ENCODE measurements at regions not wholly inside any gene's neighbourhood (a gene's known extent, or its start where the extent isn't known, plus 50 kb on each side); places are given as distances from the start of the nearest gene placed in this dataset.

DNA sequence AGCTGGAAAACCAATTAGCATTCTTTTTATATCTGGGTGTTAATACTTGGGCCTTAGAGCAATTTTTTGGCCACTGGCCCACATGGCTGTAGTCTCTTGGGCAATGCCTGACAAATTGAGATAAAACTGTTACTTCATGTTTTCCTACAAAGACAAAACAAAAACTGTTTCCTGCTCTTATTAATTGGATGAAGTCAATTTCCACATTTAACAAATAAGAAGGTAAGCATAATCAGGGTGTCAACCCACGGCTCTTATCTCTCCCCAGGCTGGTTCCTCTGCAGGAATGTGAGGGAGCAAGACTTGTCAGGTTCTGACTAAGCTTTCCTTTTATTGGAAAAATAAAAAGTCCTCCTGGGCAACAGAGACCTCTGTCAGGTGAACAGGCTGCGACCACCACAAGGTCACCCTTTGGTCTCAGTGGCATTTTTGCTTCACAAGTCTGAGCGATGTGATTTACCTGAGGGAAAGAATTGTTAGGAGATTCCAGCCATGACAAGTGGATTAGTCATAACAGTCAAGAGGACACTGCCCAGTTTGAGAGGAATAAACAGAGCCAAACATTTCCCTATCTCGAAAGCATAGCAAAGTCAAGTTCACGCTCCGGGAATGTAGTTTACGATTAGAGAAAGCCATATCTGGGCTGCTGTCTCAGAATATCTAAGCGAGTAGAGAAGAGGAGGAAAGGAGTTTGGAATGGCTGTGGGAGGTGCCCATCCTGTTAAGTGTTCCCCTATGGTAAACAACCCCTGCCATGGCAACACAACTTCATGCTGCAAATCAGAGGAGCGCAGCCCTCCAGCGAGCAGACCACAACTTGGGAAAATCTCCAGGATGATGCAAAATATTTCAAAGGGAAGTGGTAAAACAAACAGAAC is 144.4 kb downstream of the TES start:
- TF ChIP-seq, protein P1, sequence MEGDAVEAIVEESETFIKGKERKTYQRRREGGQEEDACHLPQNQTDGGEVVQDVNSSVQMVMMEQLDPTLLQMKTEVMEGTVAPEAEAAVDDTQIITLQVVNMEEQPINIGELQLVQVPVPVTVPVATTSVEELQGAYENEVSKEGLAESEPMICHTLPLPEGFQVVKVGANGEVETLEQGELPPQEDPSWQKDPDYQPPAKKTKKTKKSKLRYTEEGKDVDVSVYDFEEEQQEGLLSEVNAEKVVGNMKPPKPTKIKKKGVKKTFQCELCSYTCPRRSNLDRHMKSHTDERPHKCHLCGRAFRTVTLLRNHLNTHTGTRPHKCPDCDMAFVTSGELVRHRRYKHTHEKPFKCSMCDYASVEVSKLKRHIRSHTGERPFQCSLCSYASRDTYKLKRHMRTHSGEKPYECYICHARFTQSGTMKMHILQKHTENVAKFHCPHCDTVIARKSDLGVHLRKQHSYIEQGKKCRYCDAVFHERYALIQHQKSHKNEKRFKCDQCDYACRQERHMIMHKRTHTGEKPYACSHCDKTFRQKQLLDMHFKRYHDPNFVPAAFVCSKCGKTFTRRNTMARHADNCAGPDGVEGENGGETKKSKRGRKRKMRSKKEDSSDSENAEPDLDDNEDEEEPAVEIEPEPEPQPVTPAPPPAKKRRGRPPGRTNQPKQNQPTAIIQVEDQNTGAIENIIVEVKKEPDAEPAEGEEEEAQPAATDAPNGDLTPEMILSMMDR (IDR thresholded peaks at IDR 0.05 in 4 of 5, conservative IDR thresholded peaks at IDR 0.05 in 1 of 5) = no peak
- no peak for TF ChIP-seq POLR2A (IDR thresholded peaks at IDR 0.05)

Measured in gastrocnemius medialis (tissue), 4 donors.